GM18507 (cell line): ENCODE measurements at regions not wholly inside any gene's neighbourhood (a gene's known extent, or its start where the extent isn't known, plus 50 kb on each side); places are given as distances from the start of the nearest gene placed in this dataset.
"Not testable (repeated sequence)": the region's sequence is repeated elsewhere in the genome, so short reads cannot be mapped to it uniquely, and the experiment has no call there.

Experiments used
- DNase-seq: peaks from one replicate; pipeline ENCODE4 v3.0.0; 2011; ENCODE audit warnings: low read depth; ENCODE audit not compliant: insufficient read length; ENCODE audit errors: extremely low spot score
- FAIRE-seq: peaks from 2 replicates; lab custom pipeline; 2011; peaks lifted over from hg19 to GRCh38; lab: Jason Lieb, UNC

GRCh38 chr11:38524945-38525344, 1926.9 kb upstream of the RAG2 start:
- no peak for FAIRE-seq
- DNase-seq, result no peak

- DNase-seq, result no peak
- FAIRE-seq, result no peak
These were observed 1920.0 kb upstream of the RAG2 start for GRCh38 chr11:38517991-38518390.

- DNase-seq, FAIRE-seq: not testable (repeated sequence)
These were observed 1914.8 kb upstream of the RAG2 start for GRCh38 chr11:38512830-38513229.

- DNase-seq, result no peak
- FAIRE-seq, result no peak
These were observed 1912.0 kb upstream of the RAG2 start for GRCh38 chr11:38510041-38510440.

- no peak for DNase-seq
- FAIRE-seq, result no peak
These were observed 1905.8 kb upstream of the RAG2 start for GRCh38 chr11:38503876-38504275.

GRCh38 chr11:38498721-38499120, 1900.7 kb upstream of the RAG2 start:
- DNase-seq (no peak), FAIRE-seq (no peak)

- DNase-seq (no peak), FAIRE-seq (no peak)
These were observed 1894.0 kb upstream of the RAG2 start for GRCh38 chr11:38491986-38492385.

GRCh38 chr11:38481391-38481790, 1883.4 kb upstream of the RAG2 start:
- FAIRE-seq (no peak), DNase-seq (no peak)

- FAIRE-seq, result no peak
- DNase-seq, result no peak
These were observed 1879.0 kb upstream of the RAG2 start for GRCh38 chr11:38476808-38477575.

GRCh38 chr11:38461751-38462150, 1863.7 kb upstream of the RAG2 start:
- FAIRE-seq (no peak), DNase-seq (no peak)

- FAIRE-seq, result no peak
- DNase-seq, result no peak
These were observed 1862.9 kb upstream of the RAG2 start for GRCh38 chr11:38460896-38461295.

GRCh38 chr11:38460429-38460828, 1862.4 kb upstream of the RAG2 start:
- FAIRE-seq (no peak), DNase-seq (no peak)

- no peak for DNase-seq
- FAIRE-seq, result no peak
These were observed 1858.3 kb upstream of the RAG2 start for GRCh38 chr11:38456371-38456770.

GRCh38 chr11:38448284-38448683, 1850.2 kb upstream of the RAG2 start:
- FAIRE-seq (no peak), DNase-seq (no peak)

- DNase-seq (no peak), FAIRE-seq (no peak)
These were observed 1848.3 kb upstream of the RAG2 start for GRCh38 chr11:38446336-38446735.

GRCh38 chr11:38438091-38438490, 1840.1 kb upstream of the RAG2 start:
- FAIRE-seq, result no peak
- no peak for DNase-seq

- DNase-seq, result no peak
- no peak for FAIRE-seq
These were observed 1827.5 kb upstream of the RAG2 start for GRCh38 chr11:38425578-38425977.

- no peak for DNase-seq
- FAIRE-seq, result no peak
These were observed 1825.0 kb upstream of the RAG2 start for GRCh38 chr11:38423042-38423441.

GRCh38 chr11:38416141-38416540, 1818.1 kb upstream of the RAG2 start:
- FAIRE-seq (no peak), DNase-seq (no peak)

GRCh38 chr11:38411149-38411548, 1813.1 kb upstream of the RAG2 start:
- no peak for DNase-seq
- no peak for FAIRE-seq

GRCh38 chr11:38402063-38402462, 1804.0 kb upstream of the RAG2 start:
- no peak for DNase-seq
- FAIRE-seq, result no peak

- DNase-seq (no peak), FAIRE-seq (no peak)
These were observed 1794.1 kb upstream of the RAG2 start for GRCh38 chr11:38392176-38392575.
